ENCODE measurements at regions not wholly inside any gene's neighbourhood (a gene's known extent, or its start where the extent isn't known, plus 50 kb on each side); places are given as distances from the start of the nearest gene placed in this dataset.

GRCh38 chr2:212692466-212692865 is 153.9 kb upstream of the ERBB4 start:
- Histone ChIP-seq H3K79me2 (ENCODE audit: insufficient read depth, low read length) (no peaks in the 10 kb centered on the region), H2AFZ (ENCODE audit: insufficient read depth, low read depth, low read length, poor library complexity, severe bottlenecking) (no peak overlapping the region), H3K4me3 (replicated peaks in 1 of 3; ENCODE audit: low read depth in 2 of 3, low read length in 3 of 3) (no peak overlapping the region), H3K9ac (ENCODE audit: insufficient read depth, low read length, poor library complexity, severe bottlenecking) (no peak overlapping the region), H4K20me1 (ENCODE audit: insufficient read depth, low read length) (no peaks in the 10 kb centered on the region), H3K27me3 (ENCODE audit: control insufficient read depth in 2 of 2, insufficient read depth in 2 of 2, low read length in 2 of 2) (no peaks in the 10 kb centered on the region), H3K4me1 (ENCODE audit: control insufficient read depth in 1 of 2, insufficient read depth in 2 of 2, low read length in 2 of 2) (no peaks in the 10 kb centered on the region), H3K27ac (ENCODE audit: low read depth in 1 of 2, low read length in 2 of 2) (no peak overlapping the region), H3K4me2 (replicated peaks; ENCODE audit: extremely low read depth, low read length, poor library complexity, severe bottlenecking) (no peak overlapping the region), H3K36me3 (replicated peaks in 1 of 2; ENCODE audit: control insufficient read depth in 1 of 2, insufficient read depth in 2 of 2, low read length in 2 of 2) (no peaks in the 10 kb centered on the region), H3K9me3 (replicated peaks in 1 of 2; ENCODE audit: control insufficient read depth in 1 of 2, insufficient read depth in 1 of 2, low read length in 2 of 2) (no peaks in the 10 kb centered on the region)
- no peaks in the 10 kb centered on the region for H3K4me1 Mint-ChIP-seq
- H3K27ac Mint-ChIP-seq, result no peak overlapping the region
- no peak for DNase-seq
- WGBS (ENCODE audit: insufficient coverage), result 92% methylated on average over 2 of the region's 3 CpGs
- no peaks in the 10 kb centered on the region for H3K27me3 Mint-ChIP-seq (ENCODE audit: low read depth in 3 of 3)
- no peaks in the 10 kb centered on the region for H3K9me3 Mint-ChIP-seq
- no peaks in the 10 kb centered on the region for H3K36me3 Mint-ChIP-seq
- intact Hi-C loops (cut with micrococcal nuclease), result no loop called here
- TF ChIP-seq CTCF (IDR thresholded peaks at IDR 0.05), result no peak
- no peak overlapping the region for H3K4me3 Mint-ChIP-seq

GRCh38 chr2:212686285-212686895 is 147.8 kb upstream of the ERBB4 start:
- no peak overlapping the region for H3K27ac Mint-ChIP-seq
- DNase-seq, result peak in 2 of 3 donors; percentile 9
- Histone ChIP-seq H4K20me1 (ENCODE audit: insufficient read depth, low read length) (no peaks in the 10 kb centered on the region), H3K4me1 (ENCODE audit: control insufficient read depth in 1 of 2, insufficient read depth in 2 of 2, low read length in 2 of 2) (no peaks in the 10 kb centered on the region), H3K9me3 (replicated peaks in 1 of 2; ENCODE audit: control insufficient read depth in 1 of 2, insufficient read depth in 1 of 2, low read length in 2 of 2) (no peaks in the 10 kb centered on the region), H3K27me3 (ENCODE audit: control insufficient read depth in 2 of 2, insufficient read depth in 2 of 2, low read length in 2 of 2) (no peaks in the 10 kb centered on the region), H3K36me3 (replicated peaks in 1 of 2; ENCODE audit: control insufficient read depth in 1 of 2, insufficient read depth in 2 of 2, low read length in 2 of 2) (no peaks in the 10 kb centered on the region), H3K4me3 (replicated peaks in 1 of 3; ENCODE audit: low read depth in 2 of 3, low read length in 3 of 3) (no peak overlapping the region), H3K9ac (ENCODE audit: insufficient read depth, low read length, poor library complexity, severe bottlenecking) (no peak overlapping the region), H3K27ac (ENCODE audit: low read depth in 1 of 2, low read length in 2 of 2) (no peak overlapping the region), H3K4me2 (replicated peaks; ENCODE audit: extremely low read depth, low read length, poor library complexity, severe bottlenecking) (no peak overlapping the region), H2AFZ (ENCODE audit: insufficient read depth, low read depth, low read length, poor library complexity, severe bottlenecking) (no peak overlapping the region), H3K79me2 (ENCODE audit: insufficient read depth, low read length) (no peaks in the 10 kb centered on the region)
- H3K4me3 Mint-ChIP-seq, result no peak overlapping the region
- H3K27me3 Mint-ChIP-seq (ENCODE audit: low read depth in 3 of 3), result peaks cover 0 to 2% (median 0%) of the 10 kb centered on the region in 3 donors
- 0% methylated on average over 3 of the region's 10 CpGs for WGBS (ENCODE audit: insufficient coverage)
- no peaks in the 10 kb centered on the region for H3K9me3 Mint-ChIP-seq
- TF ChIP-seq CTCF (IDR thresholded peaks at IDR 0.05), result peak; percentile 79
- intact Hi-C loops (cut with micrococcal nuclease), result no loop called here
- H3K36me3 Mint-ChIP-seq, result no peaks in the 10 kb centered on the region
- peaks cover 7% of the 10 kb centered on the region for H3K4me1 Mint-ChIP-seq
